Loucy (cell line): ENCODE measurements at regions not wholly inside any gene's neighbourhood (a gene's known extent, or its start where the extent isn't known, plus 50 kb on each side); places are given as distances from the start of the nearest gene placed in this dataset.

Source experiments
- EZH2phosphoT487 ChIP-seq: fragments of 200-600 bp; IDR thresholded peaks from 2 replicates; pipeline ENCODE4 v1.6.1; 2018; ENCODE audit warnings: antibody characterized with exemption, mild to moderate bottlenecking, moderate library complexity, borderline replicate concordance
- TF ChIP-seq, protein P1 (sequence below): fragments of 200-600 bp; sonication (generic); conservative IDR thresholded peaks from 2 replicates; pipeline ENCODE4 v1.5.1; 2014; ENCODE audit warnings: mild to moderate bottlenecking, antibody characterized with exemption, low read length

DNA sequence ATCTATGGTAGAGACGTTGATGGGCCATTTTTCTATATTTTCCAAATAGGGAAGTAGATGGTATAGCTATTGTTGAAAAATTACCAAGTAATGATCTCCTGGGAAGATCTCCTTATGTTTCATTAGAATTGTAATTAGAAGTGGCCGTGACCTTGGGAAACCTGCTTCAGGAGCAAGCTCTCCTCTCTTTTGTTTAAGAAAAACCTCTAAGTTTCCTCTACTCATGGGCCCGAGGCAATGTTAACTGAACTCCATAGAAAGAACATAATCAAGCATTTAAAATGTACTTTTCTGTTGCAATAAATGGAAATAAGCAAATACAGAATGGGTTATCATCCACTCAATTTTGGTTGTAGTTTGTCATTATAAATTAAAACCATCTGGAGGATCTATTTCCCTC lies 511.2 kb upstream of the MDFIC2 start:
- TF ChIP-seq, protein P1, sequence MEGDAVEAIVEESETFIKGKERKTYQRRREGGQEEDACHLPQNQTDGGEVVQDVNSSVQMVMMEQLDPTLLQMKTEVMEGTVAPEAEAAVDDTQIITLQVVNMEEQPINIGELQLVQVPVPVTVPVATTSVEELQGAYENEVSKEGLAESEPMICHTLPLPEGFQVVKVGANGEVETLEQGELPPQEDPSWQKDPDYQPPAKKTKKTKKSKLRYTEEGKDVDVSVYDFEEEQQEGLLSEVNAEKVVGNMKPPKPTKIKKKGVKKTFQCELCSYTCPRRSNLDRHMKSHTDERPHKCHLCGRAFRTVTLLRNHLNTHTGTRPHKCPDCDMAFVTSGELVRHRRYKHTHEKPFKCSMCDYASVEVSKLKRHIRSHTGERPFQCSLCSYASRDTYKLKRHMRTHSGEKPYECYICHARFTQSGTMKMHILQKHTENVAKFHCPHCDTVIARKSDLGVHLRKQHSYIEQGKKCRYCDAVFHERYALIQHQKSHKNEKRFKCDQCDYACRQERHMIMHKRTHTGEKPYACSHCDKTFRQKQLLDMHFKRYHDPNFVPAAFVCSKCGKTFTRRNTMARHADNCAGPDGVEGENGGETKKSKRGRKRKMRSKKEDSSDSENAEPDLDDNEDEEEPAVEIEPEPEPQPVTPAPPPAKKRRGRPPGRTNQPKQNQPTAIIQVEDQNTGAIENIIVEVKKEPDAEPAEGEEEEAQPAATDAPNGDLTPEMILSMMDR: no peak
- TF ChIP-seq EZH2phosphoT487: no peak
